GM13976 (cell line): ENCODE measurements at regions not wholly inside any gene's neighbourhood (a gene's known extent, or its start where the extent isn't known, plus 50 kb on each side); places are given as distances from the start of the nearest gene placed in this dataset.
"Not testable (repeated sequence)": the region's sequence is repeated elsewhere in the genome, so short reads cannot be mapped to it uniquely, and the experiment has no call there.

Source experiments
- DNase-seq: peaks from one replicate; pipeline ENCODE4 v3.0.0; 2012; ENCODE audit warnings: low spot score
- CTCF ChIP-seq: IDR thresholded peaks from 2 replicates; pipeline ENCODE4 v1.5.1; 2012; ENCODE audit warnings: borderline replicate concordance, mild to moderate bottlenecking; ENCODE audit not compliant: insufficient read depth; ENCODE audit errors: extremely low read depth, missing control alignments, control extremely low read depth
- in situ Hi-C: fragments of 300-500 bp; cut with MboI; formaldehyde crosslinking; loops from one replicate; pipeline ENCODE4 v1.12.0; 2022; ENCODE audit warnings: low sequenced_read_pairs, mixed read lengths, inconsistent platforms; ENCODE audit not compliant: unreplicated experiment

GRCh38 chr6:120272038-120272437 lies 922.5 kb upstream of the MAN1A1 start:
- no peak for DNase-seq
- in situ Hi-C loops, result no loop called here
- no peak for TF ChIP-seq CTCF

- DNase-seq, in situ Hi-C loops: not testable (repeated sequence)
Measured at GRCh38 chr6:120268256-120268655, 918.7 kb upstream of the MAN1A1 start.

- in situ Hi-C loops, result no loop called here
- TF ChIP-seq CTCF, result no peak
- DNase-seq, result no peak
Measured at GRCh38 chr6:120262354-120262753, 912.8 kb upstream of the MAN1A1 start.

GRCh38 chr6:120260636-120261035 lies 911.1 kb upstream of the MAN1A1 start:
- no peak for DNase-seq
- TF ChIP-seq CTCF, result no peak
- in situ Hi-C loops, result no loop called here

GRCh38 chr6:120254651-120255050 lies 905.1 kb upstream of the MAN1A1 start:
- no peak for DNase-seq
- TF ChIP-seq CTCF, result no peak

GRCh38 chr6:120248451-120248850 lies 898.9 kb upstream of the MAN1A1 start:
- no peak for DNase-seq
- in situ Hi-C loops, result no loop called here
- no peak for TF ChIP-seq CTCF

More at GRCh38 chr6:120254651-120255050, 905.1 kb upstream of the MAN1A1 start:
- in situ Hi-C loops, result no loop called here

- in situ Hi-C loops, result no loop called here
- DNase-seq, result no peak
- TF ChIP-seq CTCF, result no peak
Measured at GRCh38 chr6:120237221-120237620, 887.7 kb upstream of the MAN1A1 start.
